MM.1S (cell line): ENCODE measurements at regions not wholly inside any gene's neighbourhood (a gene's known extent, or its start where the extent isn't known, plus 50 kb on each side); places are given as distances from the start of the nearest gene placed in this dataset.

ENCODE experiments used
- CTCF ChIP-seq: fragments of 300-600 bp; sonication (generic); IDR thresholded peaks from 2 replicates; pipeline ENCODE4 v1.5.1; 2016; ENCODE audit warnings: antibody characterized with exemption, low read length, mixed read lengths
- EZH2 ChIP-seq: fragments of 300-600 bp; sonication (generic); optimal IDR thresholded peaks from 2 replicates; pipeline ENCODE3; 2017; ENCODE audit warnings: low read depth, mild to moderate bottlenecking, antibody characterized with exemption, low read length, mixed read lengths
- EZH2phosphoT487 ChIP-seq: fragments of 300-600 bp; sonication (generic); IDR thresholded peaks from 2 replicates; pipeline ENCODE4 v1.6.1; 2018; ENCODE audit warnings: antibody characterized with exemption, low read length

GRCh38 chr21:18041012-18041411 lies 203.6 kb upstream of the CHODL start:
- TF ChIP-seq CTCF (peak; percentile 81), EZH2 (no peak), EZH2phosphoT487 (no peak)
